Naive thymus-derived CD4-positive, alpha-beta T cell (primary cell): ENCODE measurements at regions not wholly inside any gene's neighbourhood (a gene's known extent, or its start where the extent isn't known, plus 50 kb on each side); places are given as distances from the start of the nearest gene placed in this dataset.
"Not testable (repeated sequence)": the region's sequence is repeated elsewhere in the genome, so short reads cannot be mapped to it uniquely, and the experiment has no call there.

Source experiments
- ATAC-seq: fragments of 150-1000 bp; cut with Tn5 transposase; 2 replicates; pipeline ENCODE4 v1.10.0; 2021; ENCODE audit warnings: mild to moderate bottlenecking, moderate library complexity
- CTCF ChIA-PET: fragments of 350-600 bp; sonication (Branson Sonifier 250); formaldehyde crosslinking; loops from one replicate; lab custom pipeline; 2021; ENCODE audit warnings: antibody characterized with exemption; lab: Charles Lee
- POLR2A ChIA-PET: fragments of 350-600 bp; sonication (Branson Sonifier 250); formaldehyde crosslinking; loops from one replicate; lab custom pipeline; 2021; ENCODE audit warnings: antibody characterized with exemption, inconsistent platforms; lab: Charles Lee
- DNase-seq, 9 donors: peaks; one replicate each; pipeline versions ENCODE4 v3.0.0 to v3.0.0-alpha.2; 2020 to 2022; ENCODE audit warnings: mixed read lengths in 1 of 9
- H3K27ac ChIP-seq: one replicate; pipeline ENCODE4 v1.7.0; 2013; ENCODE audit warnings: mild to moderate bottlenecking, low read depth, low read length, moderate library complexity
- H3K27me3 ChIP-seq, 2 donors: one replicate each; pipeline ENCODE4 v1.7.0; 2013; ENCODE audit warnings: low read length in 2 of 2, mild to moderate bottlenecking in 2 of 2, moderate library complexity in 2 of 2; ENCODE audit not compliant: control insufficient read depth in 2 of 2, insufficient read depth in 2 of 2
- H3K36me3 ChIP-seq, 3 experiments: 1 replicate in 2 of 3; 2 replicates in 1 of 3; pipeline ENCODE4 v1.7.0; 2013; ENCODE audit warnings: low read length in 3 of 3, mild to moderate bottlenecking in 3 of 3, moderate library complexity in 1 of 3; ENCODE audit not compliant: insufficient read depth in 3 of 3, control insufficient read depth in 2 of 3
- H3K4me1 ChIP-seq, 2 donors: one replicate each; pipeline ENCODE4 v1.7.0; 2013; ENCODE audit warnings: low read length in 2 of 2, mild to moderate bottlenecking in 2 of 2, moderate library complexity in 1 of 2; ENCODE audit not compliant: control insufficient read depth in 2 of 2, insufficient read depth in 2 of 2
- H3K4me3 ChIP-seq: 2 replicates; pipeline ENCODE4 v1.7.0; 2013; ENCODE audit warnings: mild to moderate bottlenecking, low read length
- H3K9me3 ChIP-seq, 3 experiments: 1 replicate in 2 of 3; 2 replicates in 1 of 3; pipeline ENCODE4 v1.7.0; 2013; ENCODE audit warnings: low read length in 3 of 3; ENCODE audit not compliant: control insufficient read depth in 2 of 3
- H3K27ac Mint-ChIP-seq, 9 donors: one replicate each; pipeline ENCODE4 v1.8.0; 2020 to 2022; ENCODE audit warnings: mixed read lengths in 9 of 9, mild to moderate bottlenecking in 8 of 9, moderate library complexity in 5 of 9, inconsistent platforms in 2 of 9
- H3K27me3 Mint-ChIP-seq, 5 donors: one replicate each; pipeline ENCODE4 v1.8.0; 2021 to 2022; ENCODE audit warnings: mixed read lengths in 5 of 5, mild to moderate bottlenecking in 1 of 5
- H3K36me3 Mint-ChIP-seq, 5 donors: one replicate each; pipeline ENCODE4 v1.8.0; 2020 to 2022; ENCODE audit warnings: mixed read lengths in 5 of 5, mild to moderate bottlenecking in 3 of 5, inconsistent platforms in 1 of 5
- H3K4me1 Mint-ChIP-seq, 7 donors: one replicate each; pipeline ENCODE4 v1.8.0; 2020 to 2022; ENCODE audit warnings: mixed read lengths in 7 of 7, mild to moderate bottlenecking in 3 of 7, inconsistent platforms in 1 of 7
- H3K4me3 Mint-ChIP-seq, 10 donors: one replicate each; pipeline ENCODE4 v1.8.0; 2020 to 2022; ENCODE audit warnings: mild to moderate bottlenecking in 10 of 10, mixed read lengths in 10 of 10, moderate library complexity in 6 of 10, inconsistent platforms in 2 of 10
- H3K9me3 Mint-ChIP-seq, 11 donors: one replicate each; pipeline ENCODE4 v1.8.0; 2020 to 2022; ENCODE audit warnings: mixed read lengths in 11 of 11, mild to moderate bottlenecking in 4 of 11, inconsistent platforms in 1 of 11, moderate library complexity in 1 of 11
- intact Hi-C, 2 donors: fragments of 100-400 bp; cut with micrococcal nuclease; formaldehyde crosslinking; loops; one replicate each; pipeline ENCODE4 v1.15.1; 2023

- Mint-ChIP-seq H3K4me1 (peaks cover 0 to 19% (median 6%) of the 10 kb centered on the region in 7 donors), H3K27me3 (peaks cover 17 to 44% (median 32%) of the 10 kb centered on the region in 5 donors)
- DNase-seq, H3K9me3 Mint-ChIP-seq, ATAC-seq, POLR2A ChIA-PET, H3K9me3 ChIP-seq, H3K4me3 Mint-ChIP-seq, H3K27ac Mint-ChIP-seq, H3K27me3 ChIP-seq, intact Hi-C loops, H3K4me3 ChIP-seq, H3K27ac ChIP-seq, H3K36me3 Mint-ChIP-seq, CTCF ChIA-PET, H3K36me3 ChIP-seq, H3K4me1 ChIP-seq: not testable (repeated sequence)
These were observed 131.6 kb downstream of the KCNJ12 start for GRCh38 chr17:21507806-21508205.

GRCh38 chr17:21508211-21508610 lies 132.1 kb downstream of the KCNJ12 start:
- ATAC-seq (no peak), DNase-seq (no peak)
- Histone ChIP-seq H3K27me3 (peaks cover 4 to 6% of the 10 kb centered on the region in 2 donors), H3K36me3 (no peaks in the 10 kb centered on the region), H3K4me3 (no peak overlapping the region), H3K27ac (no peak overlapping the region), H3K9me3 (no peaks in the 10 kb centered on the region), H3K4me1 (peaks cover 6 to 9% of the 10 kb centered on the region in 2 donors)
- Mint-ChIP-seq H3K4me1 (peaks cover 0 to 21% (median 6%) of the 10 kb centered on the region in 7 donors), H3K9me3 (peaks cover 0 to 3% (median 0%) of the 10 kb centered on the region in 11 donors), H3K36me3 (no peaks in the 10 kb centered on the region), H3K4me3 (no peak overlapping the region), H3K27me3 (peaks cover 17 to 45% (median 32%) of the 10 kb centered on the region in 5 donors), H3K27ac (no peak overlapping the region)
- ChIA-PET POLR2A (no interaction called here), CTCF (no interaction called here)
- intact Hi-C loops, result no loop called here

- H3K9me3 ChIP-seq, H3K9me3 Mint-ChIP-seq, H3K27ac ChIP-seq, H3K4me1 ChIP-seq, H3K4me3 ChIP-seq, H3K36me3 ChIP-seq, H3K36me3 Mint-ChIP-seq, DNase-seq, ATAC-seq, POLR2A ChIA-PET, H3K27me3 ChIP-seq, intact Hi-C loops, H3K4me3 Mint-ChIP-seq, H3K27ac Mint-ChIP-seq: not testable (repeated sequence)
- Mint-ChIP-seq H3K27me3 (peaks cover 19 to 52% (median 32%) of the 10 kb centered on the region in 5 donors), H3K4me1 (peaks cover 0 to 21% (median 6%) of the 10 kb centered on the region in 7 donors)
- CTCF ChIA-PET, result interaction anchor here (5.3 kb wide), 1 partner anchor 52 kb away, joined by 33 read pairs; no protein-coding TSS in a partner anchor
These were observed 133.2 kb downstream of the KCNJ12 start for GRCh38 chr17:21509356-21509755.

GRCh38 chr17:21510686-21511362 lies 134.7 kb downstream of the KCNJ12 start:
- Mint-ChIP-seq H3K4me1 (peaks cover 0 to 21% (median 6%) of the 10 kb centered on the region in 7 donors), H3K27ac (peak overlapping the region in 1 of 9 donors; percentile 1), H3K9me3 (peaks cover 0 to 3% (median 0%) of the 10 kb centered on the region in 11 donors), H3K36me3 (no peaks in the 10 kb centered on the region), H3K4me3 (peak overlapping the region; percentile 1 to 82 (median 69)), H3K27me3 (peaks cover 22 to 63% (median 30%) of the 10 kb centered on the region in 5 donors)
- intact Hi-C loops, result loop anchor here (1.0 to 10.0 kb wide), 14 partner anchors 54 to 1519 kb away; partner anchors contain the start of genes MAP2K3 (in 1 of the 2), TMEM11 (in 1 of the 2) and USP22 (in 1 of the 2)
- ChIA-PET POLR2A (no interaction called here), CTCF (interaction anchor here (0.9 to 5.3 kb wide), 7 partner anchors 11 to 479 kb away, joined by 3 to 57 read pairs (median 6); no protein-coding TSS in a partner anchor)
- peak; percentile 8 for ATAC-seq
- H3K4me3 ChIP-seq, result peak overlapping the region; percentile 62
- peaks cover 6 to 9% of the 10 kb centered on the region in 2 donors for H3K4me1 ChIP-seq
- no peak overlapping the region for H3K27ac ChIP-seq
- peak in 2 of 9 donors; percentile 6 to 7 for DNase-seq
- H3K27me3 ChIP-seq, result peaks cover 4 to 6% of the 10 kb centered on the region in 2 donors
- H3K36me3 ChIP-seq, result no peaks in the 10 kb centered on the region
- H3K9me3 ChIP-seq, result no peaks in the 10 kb centered on the region

GRCh38 chr17:21511363-21512195 lies 135.4 kb downstream of the KCNJ12 start:
- Mint-ChIP-seq H3K4me1 (peaks cover 0 to 21% (median 6%) of the 10 kb centered on the region in 7 donors), H3K27me3 (peaks cover 22 to 67% (median 32%) of the 10 kb centered on the region in 5 donors), H3K9me3 (peaks cover 0 to 3% (median 0%) of the 10 kb centered on the region in 11 donors), H3K4me3 (peak overlapping the region; percentile 54 to 82 (median 72)), H3K27ac (peak overlapping the region in 3 of 9 donors; percentile 1 to 52 (median 38)), H3K36me3 (no peaks in the 10 kb centered on the region)
- POLR2A ChIA-PET, result interaction anchor here (1.2 kb wide), 1 partner anchor 10 kb away, joined by 5 read pairs; no protein-coding TSS in a partner anchor
- H3K4me1 ChIP-seq, result peaks cover 6 to 9% of the 10 kb centered on the region in 2 donors
- H3K9me3 ChIP-seq, result no peaks in the 10 kb centered on the region
- intact Hi-C loops, result loop anchor here (1.0 to 10.0 kb wide), 14 partner anchors 54 to 1519 kb away; partner anchors contain the start of genes MAP2K3 (in 1 of the 2), TMEM11 (in 1 of the 2) and USP22 (in 1 of the 2)
- no peak overlapping the region for H3K27ac ChIP-seq
- H3K36me3 ChIP-seq, result no peaks in the 10 kb centered on the region
- peaks cover 4 to 6% of the 10 kb centered on the region in 2 donors for H3K27me3 ChIP-seq
- CTCF ChIA-PET, result interaction anchor here (0.7 to 5.3 kb wide), 11 partner anchors 12 to 479 kb away, joined by 3 to 57 read pairs (median 5); no protein-coding TSS in a partner anchor
- peak overlapping the region; percentile 62 for H3K4me3 ChIP-seq
- DNase-seq, result peak; percentile 31 to 68 (median 52)
- peak; percentile 86 for ATAC-seq
